IPS-18a (cell line): ENCODE measurements at regions not wholly inside any gene's neighbourhood (a gene's known extent, or its start where the extent isn't known, plus 50 kb on each side); places are given as distances from the start of the nearest gene placed in this dataset.

ENCODE experiments used
- H3K27ac ChIP-seq: one replicate; pipeline ENCODE4 v1.5.1; 2013; ENCODE audit warnings: low read length
- H3K27me3 ChIP-seq: one replicate; pipeline ENCODE4 v1.6.1; 2013; ENCODE audit warnings: mild to moderate bottlenecking, low read length; ENCODE audit not compliant: control insufficient read depth, insufficient read depth
- H3K36me3 ChIP-seq: one replicate; pipeline ENCODE4 v1.6.1; 2013; ENCODE audit warnings: low read depth, low read length; ENCODE audit not compliant: control insufficient read depth
- H3K4me1 ChIP-seq: one replicate; pipeline ENCODE4 v1.6.1; 2013; ENCODE audit warnings: low read depth, low read length; ENCODE audit not compliant: control insufficient read depth
- H3K4me3 ChIP-seq: one replicate; pipeline ENCODE4 v1.5.1; 2013; ENCODE audit warnings: low read length
- H3K9ac ChIP-seq: one replicate; pipeline ENCODE4 v1.6.1; 2013; ENCODE audit warnings: mild to moderate bottlenecking, low read length, moderate library complexity
- H3K9me3 ChIP-seq: one replicate; pipeline ENCODE4 v1.6.1; 2013; ENCODE audit warnings: low read depth, low read length; ENCODE audit not compliant: control insufficient read depth

- Histone ChIP-seq H3K4me3 (no peak overlapping the region), H3K9ac (no peak overlapping the region), H3K4me1 (peaks cover 3% of the 10 kb centered on the region), H3K9me3 (no peaks in the 10 kb centered on the region), H3K27ac (no peak overlapping the region), H3K36me3 (no peaks in the 10 kb centered on the region), H3K27me3 (no peaks in the 10 kb centered on the region)
Measured at GRCh38 chr6:40165036-40165709, 230.9 kb upstream of the MOCS1 start.

GRCh38 chr6:40164345-40164755, 230.1 kb upstream of the MOCS1 start:
- Histone ChIP-seq H3K27me3 (no peaks in the 10 kb centered on the region), H3K4me3 (no peak overlapping the region), H3K27ac (no peak overlapping the region), H3K9ac (no peak overlapping the region), H3K9me3 (no peaks in the 10 kb centered on the region), H3K4me1 (peaks cover 3% of the 10 kb centered on the region), H3K36me3 (no peaks in the 10 kb centered on the region)

DNA sequence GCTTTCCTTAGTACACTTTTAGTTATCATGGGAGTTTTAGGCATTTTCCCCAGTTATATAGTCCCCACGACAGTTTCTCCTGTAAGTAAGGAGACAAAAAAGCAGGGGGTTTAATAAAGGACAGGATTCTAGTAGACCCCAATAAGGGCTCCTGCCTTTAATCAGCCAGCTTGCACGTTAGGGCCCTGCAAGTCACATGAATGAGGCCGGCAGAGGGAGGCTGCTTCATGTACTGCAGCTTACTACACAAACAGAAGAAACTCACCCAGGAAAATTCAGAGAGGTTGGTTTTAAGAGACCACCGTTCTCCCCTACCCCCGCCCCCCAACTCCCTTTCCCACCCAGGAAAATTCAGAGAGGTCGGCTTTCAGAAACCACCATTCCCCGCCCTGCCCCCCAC, 229.7 kb upstream of the MOCS1 start:
- Histone ChIP-seq H3K27ac (no peak overlapping the region), H3K27me3 (no peaks in the 10 kb centered on the region), H3K4me1 (peaks cover 3% of the 10 kb centered on the region), H3K9ac (no peak overlapping the region), H3K9me3 (no peaks in the 10 kb centered on the region), H3K36me3 (no peaks in the 10 kb centered on the region), H3K4me3 (no peak overlapping the region)

GRCh38 chr6:40162074-40162473, 227.8 kb upstream of the MOCS1 start:
- no peak overlapping the region for H3K27ac ChIP-seq
- no peak overlapping the region for H3K4me3 ChIP-seq
- no peaks in the 10 kb centered on the region for H3K9me3 ChIP-seq
- no peaks in the 10 kb centered on the region for H3K36me3 ChIP-seq
- H3K27me3 ChIP-seq, result no peaks in the 10 kb centered on the region
- peaks cover 3% of the 10 kb centered on the region for H3K4me1 ChIP-seq
- no peak overlapping the region for H3K9ac ChIP-seq

GRCh38 chr6:40160826-40161225, 226.6 kb upstream of the MOCS1 start:
- Histone ChIP-seq H3K4me1 (peaks cover 3% of the 10 kb centered on the region), H3K9ac (no peak overlapping the region)

GRCh38 chr6:40159865-40160264, 225.6 kb upstream of the MOCS1 start:
- no peaks in the 10 kb centered on the region for H3K27me3 ChIP-seq
- no peaks in the 10 kb centered on the region for H3K36me3 ChIP-seq

More at GRCh38 chr6:40160826-40161225, 226.6 kb upstream of the MOCS1 start:
- H3K9me3 ChIP-seq, result no peaks in the 10 kb centered on the region
- no peaks in the 10 kb centered on the region for H3K27me3 ChIP-seq
- no peak overlapping the region for H3K27ac ChIP-seq
- H3K36me3 ChIP-seq, result no peaks in the 10 kb centered on the region
- no peak overlapping the region for H3K4me3 ChIP-seq

GRCh38 chr6:40152701-40153436, 218.6 kb upstream of the MOCS1 start:
- Histone ChIP-seq H3K27ac (no peak overlapping the region), H3K4me3 (no peak overlapping the region), H3K9ac (no peak overlapping the region), H3K36me3 (no peaks in the 10 kb centered on the region), H3K9me3 (no peaks in the 10 kb centered on the region), H3K4me1 (no peaks in the 10 kb centered on the region), H3K27me3 (no peaks in the 10 kb centered on the region)

More at GRCh38 chr6:40159865-40160264, 225.6 kb upstream of the MOCS1 start:
- Histone ChIP-seq H3K9me3 (no peaks in the 10 kb centered on the region), H3K4me1 (peaks cover 3% of the 10 kb centered on the region), H3K27ac (no peak overlapping the region), H3K4me3 (no peak overlapping the region), H3K9ac (no peak overlapping the region)

DNA sequence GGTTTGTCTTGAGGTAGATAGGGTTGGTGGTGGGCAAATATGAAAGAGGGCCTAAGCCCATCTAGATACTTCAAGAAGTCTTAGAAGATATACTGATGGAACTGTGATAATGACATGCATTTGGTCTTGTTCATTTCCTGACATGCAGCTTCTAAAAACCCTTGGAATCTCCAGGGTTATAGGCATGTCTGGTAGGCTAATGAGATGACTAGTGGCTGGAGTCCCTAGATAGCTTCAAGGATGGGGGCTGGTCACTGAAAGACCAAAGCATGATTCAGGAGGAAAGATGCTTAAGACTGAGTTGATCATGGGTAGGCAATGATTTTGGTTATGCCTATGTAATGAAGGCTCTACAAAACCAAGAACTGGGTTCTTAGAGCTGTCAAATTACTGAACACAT, 217.9 kb upstream of the MOCS1 start:
- H3K27ac ChIP-seq, result no peak overlapping the region
- no peak overlapping the region for H3K9ac ChIP-seq
- H3K9me3 ChIP-seq, result no peaks in the 10 kb centered on the region
- H3K36me3 ChIP-seq, result no peaks in the 10 kb centered on the region
- no peaks in the 10 kb centered on the region for H3K27me3 ChIP-seq
- no peaks in the 10 kb centered on the region for H3K4me1 ChIP-seq
- no peak overlapping the region for H3K4me3 ChIP-seq

DNA sequence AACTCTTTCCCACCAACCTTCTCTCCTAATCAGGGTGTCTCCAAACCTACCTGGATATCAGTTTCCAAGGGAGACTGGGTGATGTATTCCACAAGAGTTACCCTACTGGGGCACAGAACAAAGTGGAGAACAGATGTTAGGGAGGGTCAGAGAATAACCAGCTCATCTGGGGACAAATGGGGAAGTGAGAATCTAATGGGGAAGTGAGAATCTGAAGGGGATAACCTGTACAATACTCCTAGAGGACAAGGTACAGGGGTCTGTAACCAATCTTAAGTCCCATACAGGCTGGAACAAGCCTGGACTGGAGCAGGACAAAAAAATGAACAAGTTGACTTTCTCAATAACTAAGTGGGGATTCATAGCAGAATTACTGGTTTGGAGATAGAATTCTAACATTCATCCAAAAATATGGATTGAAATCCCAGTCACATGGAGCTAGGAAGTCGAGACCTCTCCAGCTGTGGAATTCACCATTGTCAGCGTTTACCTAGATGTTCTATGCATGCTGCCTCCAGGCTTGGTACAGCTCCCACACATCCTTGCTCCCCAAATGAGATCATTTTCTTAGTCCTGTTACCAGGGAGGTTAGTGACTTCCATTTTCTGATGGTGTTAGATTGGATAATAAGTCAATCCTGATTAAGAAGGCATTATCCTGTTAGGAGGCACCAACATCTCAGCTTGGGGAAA, 214.8 kb upstream of the MOCS1 start:
- Histone ChIP-seq H3K4me1 (no peaks in the 10 kb centered on the region), H3K9ac (no peak overlapping the region), H3K27me3 (no peaks in the 10 kb centered on the region), H3K9me3 (no peaks in the 10 kb centered on the region), H3K27ac (no peak overlapping the region), H3K4me3 (no peak overlapping the region), H3K36me3 (no peaks in the 10 kb centered on the region)

GRCh38 chr6:40146902-40147301, 212.6 kb upstream of the MOCS1 start:
- Histone ChIP-seq H3K9me3 (no peaks in the 10 kb centered on the region), H3K4me1 (no peaks in the 10 kb centered on the region), H3K36me3 (no peaks in the 10 kb centered on the region), H3K4me3 (no peak overlapping the region), H3K27me3 (no peaks in the 10 kb centered on the region), H3K27ac (no peak overlapping the region), H3K9ac (no peak overlapping the region)

DNA sequence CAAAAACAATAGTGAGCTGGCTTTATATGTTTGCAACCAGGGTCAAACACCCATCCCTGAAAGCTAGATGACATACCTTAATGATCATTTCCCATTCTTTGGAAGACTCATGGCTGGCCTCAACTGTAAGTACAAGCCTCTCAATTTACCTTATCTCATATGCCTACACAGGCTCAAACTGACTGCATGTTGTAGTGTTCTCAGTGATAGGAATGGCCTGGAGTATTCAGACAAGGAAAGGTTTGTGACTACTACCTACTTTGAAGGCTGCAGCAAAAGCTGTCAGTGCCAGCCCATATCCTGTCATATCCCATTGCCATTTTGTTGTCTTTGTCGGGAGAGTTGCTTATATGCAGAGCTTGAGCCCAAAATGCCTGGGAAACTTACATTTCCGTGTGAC, 205.2 kb upstream of the MOCS1 start:
- no peaks in the 10 kb centered on the region for H3K9me3 ChIP-seq
- no peaks in the 10 kb centered on the region for H3K36me3 ChIP-seq
- H3K4me3 ChIP-seq, result no peak overlapping the region
- no peaks in the 10 kb centered on the region for H3K4me1 ChIP-seq
- no peak overlapping the region for H3K27ac ChIP-seq
- no peak overlapping the region for H3K9ac ChIP-seq
- H3K27me3 ChIP-seq, result no peaks in the 10 kb centered on the region
